ENCODE measurements at regions not wholly inside any gene's neighbourhood (a gene's known extent, or its start where the extent isn't known, plus 50 kb on each side); places are given as distances from the start of the nearest gene placed in this dataset.

- no peak for DNase-seq (ENCODE audit: low spot score)
Measured at GRCh38 chr2:20560011-20560410, 90.9 kb downstream of the HS1BP3 start.

DNA sequence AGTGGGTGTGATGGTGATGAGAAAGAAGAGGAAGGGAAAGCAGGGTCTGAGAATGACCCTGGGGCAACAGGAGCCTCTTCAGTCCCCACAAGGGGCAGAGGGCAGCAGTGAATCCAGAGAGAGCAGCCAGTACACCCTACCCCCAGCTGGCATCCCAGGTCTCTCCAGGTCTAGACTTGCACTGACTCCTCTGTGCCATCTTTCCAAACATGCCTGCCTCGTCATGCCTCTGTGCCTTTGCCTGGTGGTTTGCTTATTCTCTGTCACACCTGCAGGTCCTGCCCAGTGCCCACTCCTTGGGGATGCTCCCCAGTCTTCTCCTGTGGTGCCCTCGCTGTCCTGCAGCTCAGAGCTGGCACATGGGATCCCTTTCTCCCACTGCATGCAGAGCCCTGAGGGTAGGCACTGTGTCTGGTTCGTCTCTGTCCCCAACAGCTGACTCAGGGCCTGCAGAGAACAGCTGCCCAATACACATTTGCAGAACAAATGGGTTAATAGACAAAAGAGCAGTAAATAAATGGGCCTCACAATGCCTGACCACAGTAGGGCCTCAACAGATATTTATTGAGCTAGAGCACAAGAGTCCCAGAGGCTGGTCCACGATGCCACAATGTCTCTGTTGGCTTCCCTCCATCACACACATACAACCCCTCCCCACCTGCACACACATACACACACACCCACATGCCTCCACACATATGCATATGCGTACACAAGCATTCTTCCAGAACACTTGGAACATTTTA lies 89.8 kb downstream of the HS1BP3 start:
- no peak for DNase-seq (ENCODE audit: low spot score)

DNA sequence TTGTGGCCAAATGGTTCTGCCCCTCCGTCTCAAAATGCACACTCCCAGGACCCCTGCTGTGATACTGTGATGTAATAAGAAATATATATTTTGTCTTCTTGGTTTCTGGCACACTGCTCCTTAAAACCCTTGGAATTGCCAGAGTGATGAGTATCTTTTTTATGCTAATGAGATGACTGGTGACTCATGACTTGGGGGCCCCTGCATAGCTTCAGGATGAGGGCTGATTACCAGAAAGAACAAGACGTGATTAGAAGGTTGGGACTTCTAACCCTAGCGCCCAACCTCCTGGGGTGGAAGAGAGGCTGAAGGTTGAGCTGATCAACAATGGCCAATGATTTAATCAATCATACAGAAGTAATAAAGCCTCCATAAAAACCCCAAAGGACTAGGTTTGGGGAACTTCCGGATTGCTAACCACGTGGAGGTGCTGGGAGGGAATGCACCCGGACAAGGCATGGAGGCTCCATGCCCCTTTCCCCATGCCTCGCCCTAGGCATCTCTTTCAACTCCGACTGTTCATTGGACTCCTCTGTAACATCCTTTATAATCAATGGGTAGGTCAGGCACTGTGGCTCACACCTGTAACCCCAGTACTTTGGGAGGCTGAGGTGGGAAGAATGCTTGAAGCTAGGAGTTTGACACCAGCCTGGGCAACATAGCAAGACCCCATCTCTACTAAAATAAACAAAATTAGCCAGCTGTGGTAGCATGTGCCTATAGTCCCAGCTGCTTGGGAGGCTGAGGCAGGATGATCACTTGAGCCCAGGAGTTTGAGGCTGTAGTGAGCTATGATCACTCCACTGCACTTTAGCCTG lies 89.1 kb downstream of the HS1BP3 start:
- peak; percentile 75 for DNase-seq (ENCODE audit: low spot score)

- no peak for DNase-seq (ENCODE audit: low spot score)
Measured at GRCh38 chr2:20562540-20563225, 88.2 kb downstream of the HS1BP3 start.

DNA sequence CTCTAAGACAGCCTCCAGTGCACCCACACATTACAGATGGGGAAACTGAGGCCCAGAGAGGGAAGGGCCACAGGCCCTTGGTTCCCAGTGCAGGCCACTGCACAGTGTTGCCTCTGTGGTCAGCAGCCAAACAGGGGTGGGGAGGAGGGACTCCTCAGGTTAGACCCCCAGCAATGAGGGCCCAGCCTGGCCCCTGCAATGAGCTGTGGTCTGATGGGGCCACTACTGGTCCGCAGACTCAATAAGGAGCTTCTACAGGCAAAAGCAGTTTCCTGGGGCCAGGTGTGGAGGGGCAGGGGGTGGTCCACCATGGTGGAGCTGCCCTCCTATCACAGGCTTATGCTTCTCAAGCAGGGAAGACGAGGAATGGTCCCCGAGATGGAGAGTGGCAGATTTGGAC lies 87.6 kb downstream of the HS1BP3 start:
- no peak for DNase-seq (ENCODE audit: low spot score)

DNA sequence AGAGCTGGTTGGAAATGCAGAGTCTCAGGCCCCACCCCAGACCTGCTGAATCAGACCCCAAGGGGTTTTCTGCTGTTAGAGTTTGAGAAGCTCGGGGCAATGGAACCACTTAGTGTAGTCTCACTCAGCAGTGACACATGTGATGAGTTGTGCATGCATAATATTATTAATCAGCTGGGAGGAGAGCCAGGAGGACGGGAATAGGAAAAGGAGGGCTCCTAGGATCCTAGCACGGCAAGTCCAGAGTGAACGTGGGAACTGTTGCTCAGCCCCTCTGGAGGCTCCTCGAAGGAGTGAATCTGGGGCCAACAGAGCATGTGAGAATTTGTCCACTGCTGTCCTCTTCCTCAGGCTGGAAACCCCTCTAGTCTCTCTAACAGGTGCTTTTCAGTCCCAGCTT lies 87.1 kb downstream of the HS1BP3 start:
- no peak for DNase-seq (ENCODE audit: low spot score)

DNA sequence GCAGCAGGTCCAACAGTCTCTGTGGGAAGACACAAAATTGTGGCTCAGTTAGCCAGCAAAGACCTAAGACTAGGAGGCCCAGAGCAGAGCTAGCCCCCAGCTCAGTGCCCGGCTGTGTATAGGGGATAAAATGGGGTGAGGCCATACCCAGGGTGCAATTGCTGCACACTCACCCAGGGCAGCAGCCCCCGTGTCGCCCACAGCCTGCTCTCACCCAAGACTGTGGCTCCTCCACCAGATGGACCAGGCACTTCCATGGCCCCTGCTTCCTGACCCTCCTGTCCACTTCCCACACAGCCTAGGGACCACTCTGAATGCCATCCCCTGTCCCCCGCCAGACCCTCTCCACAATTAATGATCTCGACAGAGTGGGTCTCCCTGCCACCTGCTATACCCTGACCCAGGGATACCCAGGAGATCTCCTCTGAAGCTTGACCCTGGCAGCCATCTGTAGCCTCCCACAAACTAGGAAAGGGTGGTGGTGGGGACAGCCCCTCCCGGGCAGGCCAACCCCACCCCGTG lies 85.7 kb downstream of the HS1BP3 start:
- no peak for DNase-seq (ENCODE audit: low spot score)

DNA sequence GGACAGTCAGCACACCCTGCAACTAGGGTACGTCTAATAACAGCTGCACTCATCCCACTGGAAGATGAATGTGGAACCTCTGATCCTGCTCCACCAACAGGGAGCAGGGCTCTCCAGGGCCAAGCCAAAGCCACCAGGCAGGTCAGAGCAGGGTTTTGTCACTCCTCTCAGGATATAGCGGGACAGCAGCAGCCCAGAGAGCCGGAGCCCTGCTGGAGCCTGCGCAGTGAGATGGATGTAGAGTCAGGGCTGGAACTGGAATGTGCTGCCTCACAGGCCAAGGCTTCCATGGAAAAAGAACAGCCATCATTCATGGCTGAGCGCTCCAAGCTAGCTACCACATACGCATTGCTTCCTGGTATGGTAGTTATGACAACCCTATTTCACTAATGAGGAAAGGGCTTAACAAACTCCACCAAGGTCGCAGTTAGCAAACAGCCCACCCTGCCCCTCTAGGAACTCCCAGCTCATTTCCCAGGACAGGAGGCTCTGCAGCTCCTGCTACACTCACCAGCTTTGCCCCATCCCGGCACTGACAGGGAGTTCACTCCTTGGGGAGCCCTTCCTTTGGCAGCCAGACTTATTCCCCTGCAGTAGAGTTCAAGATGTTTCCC lies 85.2 kb downstream of the HS1BP3 start:
- DNase-seq (ENCODE audit: low spot score) = no peak

DNA sequence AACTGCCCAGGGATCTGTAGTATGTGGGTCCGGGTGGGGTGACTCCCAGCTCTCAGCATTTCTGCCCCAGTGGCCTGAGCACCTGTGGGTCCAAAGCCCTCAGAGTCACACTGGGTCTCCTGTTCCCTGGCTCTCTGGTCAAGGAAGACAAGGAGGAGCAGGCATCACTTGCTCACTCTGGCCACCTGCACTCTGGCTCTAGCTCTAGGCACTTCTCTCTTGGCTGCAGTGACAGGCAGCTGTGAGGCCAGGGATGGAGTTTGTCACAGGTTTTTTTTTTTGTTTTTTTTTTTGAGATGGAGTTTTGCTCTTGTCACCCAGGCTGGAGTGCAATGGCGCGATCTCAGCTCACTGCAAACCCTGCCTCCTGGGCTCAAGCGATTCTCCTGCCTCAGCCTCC lies 84.6 kb downstream of the HS1BP3 start:
- DNase-seq (ENCODE audit: low spot score) = no peak

DNA sequence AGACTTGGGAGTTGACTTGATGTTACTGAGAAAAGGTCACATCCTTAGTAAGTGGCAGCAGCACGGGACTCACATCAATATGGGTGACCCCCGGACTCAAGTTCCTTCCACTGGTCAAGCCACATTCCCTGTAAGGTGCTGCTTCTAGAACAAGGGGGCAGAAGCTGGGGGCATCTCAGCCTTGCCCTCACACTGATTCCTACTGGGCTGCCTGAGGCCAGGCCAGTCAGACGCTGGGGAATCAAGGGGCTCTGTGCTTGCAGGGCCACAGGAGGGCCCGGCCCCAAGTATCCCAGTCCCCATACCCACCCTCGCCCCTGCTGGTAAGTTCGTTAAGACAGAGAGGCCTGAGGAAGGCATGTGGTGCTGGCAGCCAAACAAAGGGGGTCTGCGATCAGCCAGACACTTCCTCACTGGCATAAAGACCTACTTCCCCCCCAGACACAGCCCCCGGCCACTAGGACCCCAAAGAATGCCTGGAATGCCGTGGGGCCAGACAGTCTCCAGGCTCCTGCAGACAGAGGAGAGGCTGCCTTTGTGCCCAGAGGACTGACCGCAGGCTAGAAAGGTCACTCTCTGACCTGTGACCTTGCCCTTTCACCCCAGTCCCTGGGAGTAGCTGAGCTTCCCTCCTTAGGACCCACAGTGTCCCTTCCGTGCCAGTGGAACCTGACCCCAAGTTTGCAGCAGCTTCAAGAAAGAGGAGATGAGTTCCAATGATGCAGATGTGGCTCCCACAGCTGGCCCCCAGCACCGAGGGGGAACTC lies 83.6 kb downstream of the HS1BP3 start:
- no peak for DNase-seq (ENCODE audit: low spot score)
